NCI-H1105 (cell line): ENCODE measurements at regions not wholly inside any gene's neighbourhood (a gene's known extent, or its start where the extent isn't known, plus 50 kb on each side); places are given as distances from the start of the nearest gene placed in this dataset.
A peak's percentile ranks its signal among the peaks of the same experiment; 100 is the strongest.

Experiments
- DNase-seq: peaks from one replicate; lab custom pipeline; 2025; lab: John Stamatoyannopoulos, UW

DNA sequence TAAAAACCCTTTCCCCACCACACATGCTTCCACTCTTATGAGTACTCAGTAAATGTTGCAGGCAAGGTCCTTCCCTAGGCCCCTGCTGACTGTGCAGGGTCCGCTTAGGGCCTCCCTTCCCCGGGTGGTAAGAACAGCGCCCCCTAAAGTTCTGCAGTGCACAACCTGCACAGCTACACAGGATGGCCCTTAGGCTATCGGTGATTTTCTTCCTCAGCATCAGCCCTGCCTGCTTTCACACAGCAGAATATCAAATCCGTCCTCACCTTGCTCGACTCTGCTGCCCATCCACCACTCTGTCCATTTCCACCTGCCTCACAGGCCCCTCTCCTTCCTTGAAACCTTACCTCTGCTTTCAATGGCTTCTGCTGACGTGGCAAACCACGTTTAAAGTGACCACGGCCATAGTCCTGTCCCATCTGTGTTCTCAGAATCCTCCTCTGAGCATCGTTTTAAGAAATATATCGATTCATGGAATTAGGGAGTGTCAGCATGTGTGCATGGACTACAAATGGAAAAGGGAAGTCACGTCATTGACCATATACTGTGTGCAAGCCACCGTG lies 51.4 kb upstream of the TMEM132E start:
- no peak for DNase-seq

DNA sequence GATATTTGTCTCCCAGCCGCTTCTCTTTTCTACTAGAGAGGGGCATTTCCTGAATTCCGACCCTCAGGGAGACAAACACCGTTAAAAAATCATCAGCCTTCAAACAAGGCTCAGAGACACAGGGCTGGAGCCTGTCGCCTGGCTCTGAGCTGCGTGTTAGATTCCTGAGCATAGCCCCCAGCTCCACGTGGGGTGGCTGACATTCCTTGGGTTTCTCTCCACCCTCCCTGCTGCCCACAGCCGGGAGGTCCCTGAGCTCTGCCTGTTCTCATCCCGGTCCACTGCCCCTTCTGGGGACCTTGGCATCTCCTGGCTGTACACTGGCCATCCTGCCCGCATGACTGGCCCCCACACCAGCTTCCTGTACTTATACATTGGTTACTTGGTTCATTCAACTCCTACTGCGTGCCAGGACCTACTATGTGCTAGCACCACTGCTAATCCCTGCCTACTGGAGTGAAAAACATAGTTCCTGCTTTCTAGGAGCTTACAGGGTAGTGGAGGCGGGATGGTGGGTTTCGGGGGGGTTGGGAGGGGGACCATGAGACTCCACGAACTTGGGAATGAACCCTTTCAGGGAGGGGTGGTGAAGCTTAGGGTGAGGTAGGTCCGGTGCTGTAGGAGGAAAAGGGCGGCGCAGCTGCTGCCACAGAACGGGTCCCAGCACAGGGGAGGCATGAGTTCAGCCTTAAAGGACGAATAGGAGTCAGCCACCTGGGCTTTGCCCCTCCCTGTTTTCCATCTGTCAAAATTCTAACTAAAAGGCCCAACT lies 52.1 kb upstream of the TMEM132E start:
- DNase-seq = no peak

- DNase-seq = no peak
Observed at GRCh38 chr17:34525651-34526050, 53.7 kb upstream of the TMEM132E start.

- no peak for DNase-seq
Observed at GRCh38 chr17:34521955-34522354, 57.4 kb upstream of the TMEM132E start.

GRCh38 chr17:34519282-34519681 lies 60.1 kb upstream of the TMEM132E start:
- peak; percentile 22 for DNase-seq

DNA sequence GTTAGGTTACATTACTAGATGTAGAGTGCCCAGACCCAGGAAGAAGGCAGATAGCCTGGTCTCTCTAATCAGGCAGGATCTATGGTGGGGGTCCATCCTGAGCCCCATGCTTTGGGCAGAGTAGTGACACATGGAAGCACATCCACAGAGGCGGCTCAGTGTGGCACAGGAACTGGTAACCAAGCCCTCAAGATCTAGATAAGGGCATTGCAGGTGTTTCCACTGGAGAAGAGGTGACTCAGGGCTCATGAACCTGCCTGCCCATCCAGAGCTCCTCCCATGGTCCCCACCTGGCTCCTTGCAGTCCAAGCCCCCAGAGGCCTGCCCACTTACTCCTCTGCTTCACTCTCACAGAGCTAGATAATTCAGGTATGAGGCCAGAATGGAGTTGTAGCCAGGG lies 62.0 kb upstream of the TMEM132E start:
- no peak for DNase-seq

DNA sequence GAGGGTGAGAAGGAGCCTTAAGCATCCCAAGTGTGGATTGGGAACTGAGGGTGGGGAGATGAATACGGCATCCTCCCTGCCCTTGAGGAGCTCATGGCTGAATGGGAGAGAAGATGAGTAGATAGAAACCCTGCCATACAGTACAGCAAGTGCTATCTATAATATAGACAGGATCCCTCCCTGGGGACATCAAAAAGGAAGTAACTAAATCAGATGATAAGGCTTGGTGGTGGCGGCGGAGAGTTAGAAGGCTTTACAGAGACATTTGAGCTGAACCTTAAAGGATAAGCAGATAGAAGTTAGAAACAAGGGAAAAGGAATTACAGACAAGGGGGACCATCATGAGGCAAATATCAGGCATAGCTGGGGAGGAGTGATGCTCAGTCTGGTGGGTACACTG lies 67.5 kb upstream of the TMEM132E start:
- no peak for DNase-seq

GRCh38 chr17:34511265-34511664 lies 68.1 kb upstream of the TMEM132E start:
- no peak for DNase-seq

GRCh38 chr17:34504814-34505484 lies 74.4 kb upstream of the TMEM132E start:
- DNase-seq = no peak

GRCh38 chr17:34503528-34504195 lies 75.7 kb upstream of the TMEM132E start:
- DNase-seq = no peak

- no peak for DNase-seq
Observed at GRCh38 chr17:34502426-34502825, 77.0 kb upstream of the TMEM132E start.

- no peak for DNase-seq
Observed at GRCh38 chr17:34499576-34499975, 79.8 kb upstream of the TMEM132E start.

- DNase-seq = no peak
Observed at GRCh38 chr17:34493917-34494316, 85.5 kb upstream of the TMEM132E start.

GRCh38 chr17:34487626-34488025 lies 91.8 kb upstream of the TMEM132E start:
- DNase-seq = no peak

- DNase-seq = no peak
Observed at GRCh38 chr17:34486761-34487160, 92.6 kb upstream of the TMEM132E start.

- DNase-seq = no peak
Observed at GRCh38 chr17:34485999-34486398, 93.4 kb upstream of the TMEM132E start.

GRCh38 chr17:34484193-34484733 lies 95.1 kb upstream of the TMEM132E start:
- no peak for DNase-seq

DNA sequence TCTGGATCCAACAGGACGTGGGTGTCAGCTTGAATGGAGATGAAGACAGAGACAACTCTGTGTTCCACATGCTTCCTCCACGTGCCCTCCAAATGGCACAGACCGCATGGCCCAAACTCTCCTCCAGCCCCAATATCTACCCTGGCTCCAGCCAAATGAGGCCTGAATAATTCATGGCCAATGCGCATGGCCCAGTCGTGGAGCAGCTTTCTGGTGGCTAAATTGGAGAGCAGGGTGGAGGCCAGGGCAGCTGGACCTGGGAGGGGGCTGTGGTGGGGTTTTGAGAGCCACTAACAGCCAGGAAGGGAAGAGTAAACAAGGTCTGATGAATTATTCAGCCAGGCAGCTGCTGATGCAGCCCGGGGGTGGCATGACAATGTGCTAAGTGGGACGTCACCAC lies 96.7 kb upstream of the TMEM132E start:
- DNase-seq = no peak

GRCh38 chr17:34481779-34482178 lies 97.6 kb upstream of the TMEM132E start:
- no peak for DNase-seq

DNA sequence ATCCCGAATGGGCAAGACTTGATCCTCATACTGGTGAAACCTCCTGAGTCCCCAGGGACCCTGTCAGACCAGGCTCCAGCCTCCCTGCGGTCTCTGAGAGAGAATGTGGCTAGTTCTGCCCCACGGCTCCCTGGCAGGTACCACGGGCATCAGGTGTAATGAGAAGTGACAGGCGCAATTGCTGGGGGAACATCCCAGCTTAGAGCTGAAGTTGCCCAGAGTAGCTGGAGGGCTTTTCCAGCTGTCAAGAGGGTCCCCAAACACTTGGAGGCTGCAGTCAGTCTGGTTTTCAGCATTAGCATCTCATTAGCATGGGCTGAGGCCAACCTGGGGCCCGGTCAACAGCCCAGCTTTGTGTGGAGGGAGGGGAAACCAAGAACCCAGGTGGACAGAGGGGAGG lies 100.0 kb upstream of the TMEM132E start:
- no peak for DNase-seq

- DNase-seq = no peak
Observed at GRCh38 chr17:34478244-34478643, 101.1 kb upstream of the TMEM132E start.

- no peak for DNase-seq
Observed at GRCh38 chr17:34475296-34475695, 104.1 kb upstream of the TMEM132E start.

DNA sequence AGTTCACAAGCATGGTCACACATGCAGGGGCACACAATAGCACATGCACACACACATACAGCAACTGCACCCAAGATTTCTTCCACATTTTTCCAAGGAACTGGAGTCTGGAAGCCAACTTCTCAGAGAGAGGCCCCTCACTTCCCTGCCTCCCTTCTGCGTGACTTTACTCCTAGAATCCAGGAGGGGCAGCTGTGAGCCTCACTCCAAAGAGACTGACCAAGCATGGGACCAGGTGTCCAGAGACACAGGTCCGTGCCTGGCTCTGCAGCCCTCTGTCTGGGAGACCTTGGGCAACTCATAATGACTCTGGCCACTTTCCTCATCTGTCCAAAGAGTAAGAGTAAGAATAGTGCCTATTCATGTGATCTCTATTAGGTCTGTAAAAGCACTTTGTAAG lies 104.7 kb upstream of the TMEM132E start:
- no peak for DNase-seq
